SU-DHL-6 (cell line): ENCODE measurements at regions not wholly inside any gene's neighbourhood (a gene's known extent, or its start where the extent isn't known, plus 50 kb on each side); places are given as distances from the start of the nearest gene placed in this dataset.

Experiments
- CTCF ChIP-seq: fragments of 200-600 bp; sonication (generic); IDR thresholded peaks from one replicate; pipeline ENCODE4 v1.5.1; 2017; ENCODE audit warnings: antibody characterized with exemption, mild to moderate bottlenecking, low read length, moderate library complexity; ENCODE audit not compliant: insufficient read depth, poor library complexity, severe bottlenecking
- EZH2phosphoT487 ChIP-seq: fragments of 200-600 bp; sonication (generic), shearing (Covaris generic); conservative IDR thresholded peaks from 2 replicates; pipeline ENCODE4 v1.6.1; 2018; ENCODE audit warnings: mild to moderate bottlenecking, antibody characterized with exemption, low read length, moderate library complexity, mixed read lengths

DNA sequence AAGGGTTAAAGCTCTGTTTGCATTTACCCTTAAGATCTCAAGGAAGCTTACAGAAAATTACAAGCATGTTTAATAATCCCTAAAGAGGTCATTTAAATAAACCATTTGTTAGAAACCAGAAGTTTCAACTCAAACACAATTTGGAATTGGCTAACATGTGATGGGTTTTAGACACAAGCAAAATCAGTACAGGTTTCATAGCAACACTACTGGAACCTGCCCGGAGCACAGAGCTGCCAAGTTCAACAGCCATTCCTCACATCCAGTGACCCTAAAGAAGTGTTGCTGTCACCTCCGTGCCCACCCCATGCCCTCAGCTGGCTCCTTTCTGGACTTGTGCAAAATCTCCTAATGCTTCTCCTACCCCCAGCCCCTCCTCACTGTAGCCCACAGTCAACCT lies 338.8 kb upstream of the AUTS2 start:
- TF ChIP-seq CTCF (no peak), EZH2phosphoT487 (no peak)
